ENCODE measurements at regions not wholly inside any gene's neighbourhood (a gene's known extent, or its start where the extent isn't known, plus 50 kb on each side); places are given as distances from the start of the nearest gene placed in this dataset.

DNA sequence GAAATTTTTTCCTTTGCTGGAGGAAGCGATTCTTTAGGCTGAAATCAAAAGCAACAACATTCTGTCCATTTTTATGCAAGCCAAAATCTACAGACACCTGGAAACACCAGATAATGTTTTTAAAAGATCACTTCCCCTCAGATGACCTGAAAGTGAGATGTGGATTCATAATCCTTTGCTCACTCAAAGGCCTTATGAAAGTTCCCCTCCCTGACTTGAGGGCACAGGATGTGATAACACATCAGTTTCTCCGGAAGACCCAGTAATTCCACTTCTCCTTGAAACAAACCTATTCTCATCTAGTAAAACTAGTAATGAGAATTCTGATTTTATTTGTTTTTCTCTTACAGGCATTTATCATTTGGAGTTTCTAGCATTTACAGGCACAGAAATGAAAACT, 218.3 kb upstream of the RND3 start:
- Histone ChIP-seq H2AFZ (ENCODE audit: low read depth, low read length, poor library complexity, severe bottlenecking) (no peak overlapping the region), H3K36me3 (ENCODE audit: control insufficient read depth in 1 of 2, insufficient read depth in 2 of 2, low read length in 2 of 2) (no peaks in the 10 kb centered on the region), H3K9me2 (ENCODE audit: insufficient read depth) (no peaks in the 10 kb centered on the region), H3K4me2 (ENCODE audit: low read length) (no peak overlapping the region), H3K9ac (ENCODE audit: low read length) (no peak overlapping the region), H3K27ac (ENCODE audit: low read depth, low read length) (no peak overlapping the region), H3K79me2 (ENCODE audit: insufficient read depth, low read length) (no peaks in the 10 kb centered on the region), H3K4me1 (ENCODE audit: control insufficient read depth in 1 of 2, insufficient read depth in 2 of 2, low read length in 2 of 2) (no peaks in the 10 kb centered on the region), H3K27me3 (ENCODE audit: insufficient read depth, low read length) (no peaks in the 10 kb centered on the region), H3K9me3 (ENCODE audit: control insufficient read depth in 1 of 2, insufficient read depth in 1 of 2, low read depth in 1 of 2, low read length in 2 of 2) (no peaks in the 10 kb centered on the region), H4K20me1 (ENCODE audit: insufficient read depth) (no peaks in the 10 kb centered on the region), H3K4me3 (replicated peaks in 1 of 2; ENCODE audit: low read depth in 1 of 2, low read length in 2 of 2) (no peak overlapping the region)
- ChIA-PET CTCF (no interaction called here), POLR2A (no interaction called here), RAD21 (ENCODE audit: low non-redundant PET in 1 of 2, low total read pairs in 2 of 2, uncharacterized antibody in 2 of 2, unreplicated experiment in 2 of 2) (no interaction called here)
- intact Hi-C loops (cut with micrococcal nuclease), result no loop called here
- no peak for DNase-seq (ENCODE audit: low read depth, low spot score)
- TF ChIP-seq ZNF274 (IDR thresholded peaks at IDR 0.05; ENCODE audit: low read depth, low read length), result no peak
- TF ChIP-seq, protein P1, sequence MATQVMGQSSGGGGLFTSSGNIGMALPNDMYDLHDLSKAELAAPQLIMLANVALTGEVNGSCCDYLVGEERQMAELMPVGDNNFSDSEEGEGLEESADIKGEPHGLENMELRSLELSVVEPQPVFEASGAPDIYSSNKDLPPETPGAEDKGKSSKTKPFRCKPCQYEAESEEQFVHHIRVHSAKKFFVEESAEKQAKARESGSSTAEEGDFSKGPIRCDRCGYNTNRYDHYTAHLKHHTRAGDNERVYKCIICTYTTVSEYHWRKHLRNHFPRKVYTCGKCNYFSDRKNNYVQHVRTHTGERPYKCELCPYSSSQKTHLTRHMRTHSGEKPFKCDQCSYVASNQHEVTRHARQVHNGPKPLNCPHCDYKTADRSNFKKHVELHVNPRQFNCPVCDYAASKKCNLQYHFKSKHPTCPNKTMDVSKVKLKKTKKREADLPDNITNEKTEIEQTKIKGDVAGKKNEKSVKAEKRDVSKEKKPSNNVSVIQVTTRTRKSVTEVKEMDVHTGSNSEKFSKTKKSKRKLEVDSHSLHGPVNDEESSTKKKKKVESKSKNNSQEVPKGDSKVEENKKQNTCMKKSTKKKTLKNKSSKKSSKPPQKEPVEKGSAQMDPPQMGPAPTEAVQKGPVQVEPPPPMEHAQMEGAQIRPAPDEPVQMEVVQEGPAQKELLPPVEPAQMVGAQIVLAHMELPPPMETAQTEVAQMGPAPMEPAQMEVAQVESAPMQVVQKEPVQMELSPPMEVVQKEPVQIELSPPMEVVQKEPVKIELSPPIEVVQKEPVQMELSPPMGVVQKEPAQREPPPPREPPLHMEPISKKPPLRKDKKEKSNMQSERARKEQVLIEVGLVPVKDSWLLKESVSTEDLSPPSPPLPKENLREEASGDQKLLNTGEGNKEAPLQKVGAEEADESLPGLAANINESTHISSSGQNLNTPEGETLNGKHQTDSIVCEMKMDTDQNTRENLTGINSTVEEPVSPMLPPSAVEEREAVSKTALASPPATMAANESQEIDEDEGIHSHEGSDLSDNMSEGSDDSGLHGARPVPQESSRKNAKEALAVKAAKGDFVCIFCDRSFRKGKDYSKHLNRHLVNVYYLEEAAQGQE (IDR thresholded peaks at IDR 0.05; ENCODE audit: low read depth), result no peak
- TF ChIP-seq CEBPB (IDR thresholded peaks at IDR 0.05; ENCODE audit: low read depth), result no peak
- no peak for TF ChIP-seq EZH2 (IDR thresholded peaks at IDR 0.05)
- no peak for TF ChIP-seq RAD21 (IDR thresholded peaks at IDR 0.05; ENCODE audit: low read depth)
- no TSS peak for BruUV-seq (replicated peaks)
- ATAC-seq, result no peak

DNA sequence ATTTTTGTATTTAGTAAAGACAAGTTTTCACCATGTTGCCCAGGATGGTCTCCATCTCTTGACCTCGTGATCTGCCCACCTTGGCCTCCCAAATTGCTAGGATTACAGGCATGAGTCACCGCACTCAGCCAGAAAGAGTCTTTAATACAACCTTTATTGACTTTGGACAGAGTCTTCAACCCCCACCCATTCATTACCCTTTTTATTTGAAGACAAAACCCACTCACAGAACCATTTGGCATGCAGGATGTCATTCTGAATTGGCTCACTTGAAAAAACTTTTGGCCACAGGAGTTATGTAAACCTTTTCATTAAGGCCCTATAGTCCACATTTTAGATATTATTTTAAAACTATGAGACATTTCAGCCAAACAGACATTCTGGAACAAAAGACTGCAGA, 217.9 kb upstream of the RND3 start:
- no peaks in the 10 kb centered on the region for H3K4me1 ChIP-seq (ENCODE audit: control insufficient read depth in 1 of 2, insufficient read depth in 2 of 2, low read length in 2 of 2)
- H3K27me3 ChIP-seq (ENCODE audit: insufficient read depth, low read length), result no peaks in the 10 kb centered on the region
- RAD21 ChIA-PET (ENCODE audit: low non-redundant PET in 1 of 2, low total read pairs in 2 of 2, uncharacterized antibody in 2 of 2, unreplicated experiment in 2 of 2), result no interaction called here
- no peak overlapping the region for H3K4me2 ChIP-seq (ENCODE audit: low read length)
- H3K9ac ChIP-seq (ENCODE audit: low read length), result no peak overlapping the region
- H2AFZ ChIP-seq (ENCODE audit: low read depth, low read length, poor library complexity, severe bottlenecking), result no peak overlapping the region
- CTCF ChIA-PET, result no interaction called here
- no peaks in the 10 kb centered on the region for H4K20me1 ChIP-seq (ENCODE audit: insufficient read depth)
- no TSS peak for BruUV-seq (replicated peaks)
- H3K79me2 ChIP-seq (ENCODE audit: insufficient read depth, low read length), result no peaks in the 10 kb centered on the region
- no peaks in the 10 kb centered on the region for H3K9me3 ChIP-seq (ENCODE audit: control insufficient read depth in 1 of 2, insufficient read depth in 1 of 2, low read depth in 1 of 2, low read length in 2 of 2)
- H3K9me2 ChIP-seq (ENCODE audit: insufficient read depth), result no peaks in the 10 kb centered on the region
- intact Hi-C loops (cut with micrococcal nuclease), result no loop called here
- TF ChIP-seq ELF1 (IDR thresholded peaks at IDR 0.05; ENCODE audit: borderline replicate concordance, low read depth) (no peak), FOSL1 (IDR thresholded peaks at IDR 0.05; ENCODE audit: low read depth) (no peak), SIN3A (IDR thresholded peaks at IDR 0.05; ENCODE audit: low read depth) (no peak), POLR2A (IDR thresholded peaks at IDR 0.05; ENCODE audit: borderline replicate concordance, extremely low read depth, insufficient read depth, insufficient read length) (no peak), CBX3 (IDR thresholded peaks at IDR 0.05; ENCODE audit: low read depth) (no peak), EGR1 (IDR thresholded peaks at IDR 0.05; ENCODE audit: low read depth) (no peak), RAD21 (IDR thresholded peaks at IDR 0.05; ENCODE audit: low read depth) (no peak), YY1 (IDR thresholded peaks at IDR 0.05; ENCODE audit: extremely low read depth, insufficient replicate concordance, low read depth, low read length) (no peak), JUND (IDR thresholded peaks at IDR 0.05) (no peak), SP1 (IDR thresholded peaks at IDR 0.05; ENCODE audit: low read depth) (no peak)
- TF ChIP-seq, protein P2, sequence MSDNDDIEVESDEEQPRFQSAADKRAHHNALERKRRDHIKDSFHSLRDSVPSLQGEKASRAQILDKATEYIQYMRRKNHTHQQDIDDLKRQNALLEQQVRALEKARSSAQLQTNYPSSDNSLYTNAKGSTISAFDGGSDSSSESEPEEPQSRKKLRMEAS (IDR thresholded peaks at IDR 0.05), result no peak
- TF ChIP-seq, protein P3, sequence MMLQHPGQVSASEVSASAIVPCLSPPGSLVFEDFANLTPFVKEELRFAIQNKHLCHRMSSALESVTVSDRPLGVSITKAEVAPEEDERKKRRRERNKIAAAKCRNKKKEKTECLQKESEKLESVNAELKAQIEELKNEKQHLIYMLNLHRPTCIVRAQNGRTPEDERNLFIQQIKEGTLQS (IDR thresholded peaks at IDR 0.05), result no peak
- TF ChIP-seq, protein P4, sequence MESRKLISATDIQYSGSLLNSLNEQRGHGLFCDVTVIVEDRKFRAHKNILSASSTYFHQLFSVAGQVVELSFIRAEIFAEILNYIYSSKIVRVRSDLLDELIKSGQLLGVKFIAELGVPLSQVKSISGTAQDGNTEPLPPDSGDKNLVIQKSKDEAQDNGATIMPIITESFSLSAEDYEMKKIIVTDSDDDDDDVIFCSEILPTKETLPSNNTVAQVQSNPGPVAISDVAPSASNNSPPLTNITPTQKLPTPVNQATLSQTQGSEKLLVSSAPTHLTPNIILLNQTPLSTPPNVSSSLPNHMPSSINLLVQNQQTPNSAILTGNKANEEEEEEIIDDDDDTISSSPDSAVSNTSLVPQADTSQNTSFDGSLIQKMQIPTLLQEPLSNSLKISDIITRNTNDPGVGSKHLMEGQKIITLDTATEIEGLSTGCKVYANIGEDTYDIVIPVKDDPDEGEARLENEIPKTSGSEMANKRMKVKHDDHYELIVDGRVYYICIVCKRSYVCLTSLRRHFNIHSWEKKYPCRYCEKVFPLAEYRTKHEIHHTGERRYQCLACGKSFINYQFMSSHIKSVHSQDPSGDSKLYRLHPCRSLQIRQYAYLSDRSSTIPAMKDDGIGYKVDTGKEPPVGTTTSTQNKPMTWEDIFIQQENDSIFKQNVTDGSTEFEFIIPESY (IDR thresholded peaks at IDR 0.05; ENCODE audit: extremely low read depth, insufficient replicate concordance, low read length), result no peak
- H3K27ac ChIP-seq (ENCODE audit: low read depth, low read length), result no peak overlapping the region
- no peak for ATAC-seq
- no peak for DNase-seq (ENCODE audit: low read depth, low spot score)
- H3K4me3 ChIP-seq (replicated peaks in 1 of 2; ENCODE audit: low read depth in 1 of 2, low read length in 2 of 2), result no peak overlapping the region
- POLR2A ChIA-PET, result no interaction called here
- no peaks in the 10 kb centered on the region for H3K36me3 ChIP-seq (ENCODE audit: control insufficient read depth in 1 of 2, insufficient read depth in 2 of 2, low read length in 2 of 2)
